Heart left ventricle (tissue), 13 donors: ENCODE measurements at regions not wholly inside any gene's neighbourhood (a gene's known extent, or its start where the extent isn't known, plus 50 kb on each side); places are given as distances from the start of the nearest gene placed in this dataset.

ENCODE experiments used
- POLR2A ChIP-seq, 2 donors: fragments of 450-650 bp; IDR thresholded peaks; one replicate each; pipeline ENCODE4 v1.6.1; 2017; ENCODE audit warnings: antibody characterized with exemption in 2 of 2, mild to moderate bottlenecking in 2 of 2, moderate library complexity in 2 of 2
- TF ChIP-seq, protein P1 (sequence below), 12 donors: fragments of 200-600 bp; sonication (generic) in 4 of 12; IDR thresholded peaks; one replicate each; pipeline versions ENCODE4 v1.5.0 to v1.8.0; 2018 to 2022; ENCODE audit warnings: antibody characterized with exemption in 12 of 12, mild to moderate bottlenecking in 5 of 12
- donor health status: ischemic (EF 13 %, LVEDD 7.1; RV severe dilation, severe dysfunction).
- donor health status: DM: no; HTN: yes; CAD: no.
- donor health status: DM: no; HTN: no; CAD: no.
- donor health status: ischemic (EF 25% LVEDD 6.9; RV normal size, moderate dysfunction).
- donor health status: ischemic (EF 25% LVEDD 5.7; RV mildly dilated, moderate dysfunction).
- donor health status: ischemic (EF 35%, LVEDD 5.7; RV mildly dilated, moderate dysfunction).
- donor health status: nonischemic (EF 11% LVEDD 7.7; RV severe dilation, severe dysfunction).
- donor health status: DM: yes; HTN: yes; CAD: no.
- donor health status: PGD.
- donor health status: ischemic (EF 29% LVEDD 5.4; RV normal size, mild dysfunction).
- donor health status: nonischemic (EF 23%, LVEDD 6.1; RV moderate dilation, normal function).

DNA sequence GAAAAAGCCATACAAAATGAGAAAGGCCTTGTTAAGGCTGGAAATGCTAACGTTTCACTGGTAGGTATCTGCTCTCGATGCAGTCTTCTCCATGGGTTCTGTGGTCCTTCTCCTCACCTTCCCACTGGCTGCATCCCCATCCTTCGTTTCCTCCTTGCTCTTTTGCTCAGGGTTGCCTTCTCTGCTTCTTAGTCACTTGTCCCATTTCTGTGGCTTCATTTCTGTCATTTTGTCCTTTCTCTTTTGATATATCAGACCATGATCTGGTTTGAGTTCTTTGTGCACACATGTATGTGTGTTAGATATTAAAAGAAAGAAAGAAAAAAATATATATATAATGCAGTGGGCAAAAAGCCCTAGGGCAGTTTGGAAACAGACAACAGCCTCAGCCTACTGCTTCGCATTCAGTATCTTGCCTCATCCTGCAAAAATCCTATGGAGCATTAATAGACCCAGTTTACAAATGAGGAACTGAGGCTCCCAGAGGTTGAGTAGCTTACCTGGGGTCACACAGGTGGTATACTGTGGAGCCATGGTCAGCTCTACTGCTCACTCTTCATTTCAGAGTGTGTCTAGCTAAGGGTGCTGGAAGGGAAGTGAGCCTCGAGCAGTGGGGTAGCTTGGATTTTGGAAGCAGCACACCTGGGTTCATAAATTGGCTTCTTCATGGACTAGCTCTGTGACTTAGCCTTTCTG, 57.6 kb upstream of the MEDAG start:
- TF ChIP-seq, protein P1, sequence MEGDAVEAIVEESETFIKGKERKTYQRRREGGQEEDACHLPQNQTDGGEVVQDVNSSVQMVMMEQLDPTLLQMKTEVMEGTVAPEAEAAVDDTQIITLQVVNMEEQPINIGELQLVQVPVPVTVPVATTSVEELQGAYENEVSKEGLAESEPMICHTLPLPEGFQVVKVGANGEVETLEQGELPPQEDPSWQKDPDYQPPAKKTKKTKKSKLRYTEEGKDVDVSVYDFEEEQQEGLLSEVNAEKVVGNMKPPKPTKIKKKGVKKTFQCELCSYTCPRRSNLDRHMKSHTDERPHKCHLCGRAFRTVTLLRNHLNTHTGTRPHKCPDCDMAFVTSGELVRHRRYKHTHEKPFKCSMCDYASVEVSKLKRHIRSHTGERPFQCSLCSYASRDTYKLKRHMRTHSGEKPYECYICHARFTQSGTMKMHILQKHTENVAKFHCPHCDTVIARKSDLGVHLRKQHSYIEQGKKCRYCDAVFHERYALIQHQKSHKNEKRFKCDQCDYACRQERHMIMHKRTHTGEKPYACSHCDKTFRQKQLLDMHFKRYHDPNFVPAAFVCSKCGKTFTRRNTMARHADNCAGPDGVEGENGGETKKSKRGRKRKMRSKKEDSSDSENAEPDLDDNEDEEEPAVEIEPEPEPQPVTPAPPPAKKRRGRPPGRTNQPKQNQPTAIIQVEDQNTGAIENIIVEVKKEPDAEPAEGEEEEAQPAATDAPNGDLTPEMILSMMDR (IDR thresholded peaks at IDR 0.05): no peak
- TF ChIP-seq POLR2A (IDR thresholded peaks at IDR 0.05): no peak
